SK-N-SH (cell line): ENCODE measurements at regions not wholly inside any gene's neighbourhood (a gene's known extent, or its start where the extent isn't known, plus 50 kb on each side); places are given as distances from the start of the nearest gene placed in this dataset.
A peak's percentile ranks its signal among the peaks of the same experiment; 100 is the strongest.

Source experiments
- CTCF ChIA-PET: fragments of 300-600, 350-600 bp; formaldehyde crosslinking; extraction: SDS; loops from one replicate; lab custom pipeline; 2021; lab: Yijun Ruan, JAX
- POLR2A ChIA-PET: fragments of 350-600 bp; sonication (Branson Sonifier 250); formaldehyde crosslinking; extraction: SDS; loops from one replicate; lab custom pipeline; 2020; ENCODE audit warnings: antibody characterized with exemption, inconsistent platforms; lab: Yijun Ruan, JAX
- DNase-seq: peaks from one replicate; pipeline ENCODE4 v3.0.0; 2012
- H2AFZ ChIP-seq: fragments of 200-600 bp; sonication (generic); 2 replicates; pipeline ENCODE4 v1.8.1; 2016; ENCODE audit warnings: antibody characterized with exemption, mild to moderate bottlenecking, low read depth
- H3F3A ChIP-seq: fragments of 200-600 bp; sonication (generic); replicated peaks from 2 replicates; pipeline ENCODE3; 2016; ENCODE audit warnings: antibody characterized with exemption, mild to moderate bottlenecking; ENCODE audit not compliant: insufficient read depth
- H3K27ac ChIP-seq, 2 experiments: fragments of 200-500 bp in 1 of 2; fragments of 200-600 bp in 1 of 2; sonication (Bioruptor generic) in 1 of 2; sonication (generic), shearing (Covaris generic) in 1 of 2; 2 replicates each; pipeline versions ENCODE4 v1.5.1 to v1.6.1; 2014 to 2016; ENCODE audit warnings: low read depth in 2 of 2, inconsistent platforms in 1 of 2, low read length in 1 of 2, mild to moderate bottlenecking in 1 of 2, mixed read lengths in 1 of 2
- H3K27me3 ChIP-seq: fragments of 200-600 bp; sonication (generic), shearing (Covaris generic); 2 replicates; pipeline ENCODE4 v1.6.1; 2016; ENCODE audit warnings: mixed run types; ENCODE audit not compliant: insufficient read depth
- H3K36me3 ChIP-seq, 2 experiments: fragments of 200-500 bp in 1 of 2; fragments of 200-600 bp in 1 of 2; sonication (Bioruptor generic) in 1 of 2; sonication (generic) in 1 of 2; replicated peaks in 1 of 2; 2 replicates each; pipeline versions ENCODE3 to v1.5.1; 2014 to 2016; ENCODE audit warnings: low read length in 1 of 2, mild to moderate bottlenecking in 1 of 2; ENCODE audit not compliant: insufficient read depth in 2 of 2, control insufficient read depth in 1 of 2
- H3K4me1 ChIP-seq, 2 experiments: fragments of 200-500 bp in 1 of 2; fragments of 200-600 bp in 1 of 2; sonication (Bioruptor generic) in 1 of 2; sonication (generic), shearing (Covaris generic) in 1 of 2; 2 replicates each; pipeline versions ENCODE4 v1.5.1 to v1.6.1; 2014 to 2016; ENCODE audit warnings: low read depth in 1 of 2, low read length in 1 of 2, mixed run types in 1 of 2; ENCODE audit not compliant: insufficient read depth in 2 of 2, control insufficient read depth in 1 of 2
- H3K4me2 ChIP-seq: fragments of 200-600 bp; sonication (generic), shearing (Covaris generic); 2 replicates; pipeline ENCODE4 v1.6.1; 2017; ENCODE audit warnings: mixed run types
- H3K4me3 ChIP-seq, 2 experiments: fragments of 200-500 bp in 1 of 2; fragments of 200-600 bp in 1 of 2; sonication (Bioruptor generic) in 1 of 2; sonication (generic), shearing (Covaris generic) in 1 of 2; 2 replicates each; pipeline versions ENCODE4 v1.5.1 to v1.8.1; 2014 to 2016; ENCODE audit warnings: low read depth in 2 of 2, inconsistent platforms in 1 of 2, low read length in 1 of 2, mild to moderate bottlenecking in 1 of 2, mixed read lengths in 1 of 2, moderate library complexity in 1 of 2
- H3K79me2 ChIP-seq: fragments of 200-600 bp; sonication (generic); 2 replicates; pipeline ENCODE4 v1.8.1; 2017; ENCODE audit warnings: mild to moderate bottlenecking; ENCODE audit not compliant: insufficient read depth
- H3K9ac ChIP-seq: fragments of 200-600 bp; sonication (generic); 2 replicates; pipeline ENCODE4 v1.6.1; 2017; ENCODE audit warnings: mixed run types
- H3K9me2 ChIP-seq: fragments of 200-600 bp; sonication (generic); 2 replicates; pipeline ENCODE4 v1.6.1; 2017; ENCODE audit warnings: mixed run types
- H3K9me3 ChIP-seq: fragments of 200-600 bp; sonication (generic); 2 replicates; pipeline ENCODE4 v1.6.1; 2017; ENCODE audit warnings: mixed run types, mild to moderate bottlenecking, moderate library complexity
- H4K20me1 ChIP-seq: fragments of 200-600 bp; sonication (generic); 2 replicates; pipeline ENCODE4 v1.6.1; 2017; ENCODE audit warnings: mild to moderate bottlenecking, mixed run types; ENCODE audit not compliant: insufficient read depth
- EP300 ChIP-seq, 2 experiments: IDR thresholded peaks; 2 replicates each; pipeline versions ENCODE4 v1.4.0 to v1.6.1; 2012; ENCODE audit warnings: borderline replicate concordance in 1 of 2, low read depth in 1 of 2, low read length in 1 of 2
- EZH2phosphoT487 ChIP-seq: fragments of 200-600 bp; sonication (generic); IDR thresholded peaks from 2 replicates; pipeline ENCODE4 v1.6.1; 2017; ENCODE audit warnings: low read depth, mixed run types, mild to moderate bottlenecking, antibody characterized with exemption, moderate library complexity, borderline replicate concordance
- GABPA ChIP-seq: IDR thresholded peaks from 2 replicates; pipeline ENCODE4 v1.4.0; 2012; ENCODE audit warnings: low read depth, mild to moderate bottlenecking
- IRF3 ChIP-seq: fragments of 150-350 bp; IDR thresholded peaks from 2 replicates; pipeline ENCODE4 v1.6.1; 2016; ENCODE audit warnings: mild to moderate bottlenecking, low read depth, low read length
- MAX ChIP-seq: IDR thresholded peaks from 2 replicates; pipeline ENCODE4 v1.4.0; 2012; ENCODE audit warnings: low read depth
- MXI1 ChIP-seq: IDR thresholded peaks from 2 replicates; pipeline ENCODE4 v1.6.1; 2012; ENCODE audit warnings: mild to moderate bottlenecking, low read depth, low read length, improper control_type of control experiment
- NFIC ChIP-seq: IDR thresholded peaks from 2 replicates; pipeline ENCODE4 v1.4.0; 2012; ENCODE audit warnings: borderline replicate concordance
- POLR2AphosphoS5 ChIP-seq: IDR thresholded peaks from 2 replicates; pipeline ENCODE4 v1.6.1; 2012; ENCODE audit warnings: low read depth, low read length
- RAD21 ChIP-seq: IDR thresholded peaks from 2 replicates; pipeline ENCODE4 v1.6.1; 2012; ENCODE audit warnings: mild to moderate bottlenecking, low read length
- REST ChIP-seq: IDR thresholded peaks from 2 replicates; pipeline ENCODE4 v1.6.1; 2012; ENCODE audit warnings: mild to moderate bottlenecking, low read depth, low read length, moderate library complexity
- RFX5 ChIP-seq: IDR thresholded peaks from 2 replicates; pipeline ENCODE4 v1.6.1; 2012; ENCODE audit warnings: mild to moderate bottlenecking, improper control_type of control experiment, low read length
- RXRA ChIP-seq: IDR thresholded peaks from 2 replicates; pipeline ENCODE4 v1.4.0; 2012; ENCODE audit warnings: low read depth, mild to moderate bottlenecking, borderline replicate concordance
- SIN3A ChIP-seq: IDR thresholded peaks from 2 replicates; pipeline ENCODE4 v1.6.1; 2012; ENCODE audit warnings: low read depth, mild to moderate bottlenecking, low read length, moderate library complexity, borderline replicate concordance
- SMC3 ChIP-seq: IDR thresholded peaks from 2 replicates; pipeline ENCODE4 v1.6.1; 2012; ENCODE audit warnings: low read depth, low read length, improper control_type of control experiment
- TAF1 ChIP-seq: IDR thresholded peaks from 2 replicates; pipeline ENCODE4 v1.6.1; 2012; ENCODE audit warnings: low read depth, mild to moderate bottlenecking, low read length, moderate library complexity, borderline replicate concordance
- TCF12 ChIP-seq: IDR thresholded peaks from 2 replicates; pipeline ENCODE4 v1.4.0; 2012
- TEAD4 ChIP-seq: IDR thresholded peaks from 2 replicates; pipeline ENCODE4 v1.4.0; 2012; ENCODE audit warnings: mild to moderate bottlenecking, borderline replicate concordance; ENCODE audit not compliant: insufficient read depth
- USF1 ChIP-seq: IDR thresholded peaks from 2 replicates; pipeline ENCODE4 v1.4.0; 2012; ENCODE audit warnings: low read depth, borderline replicate concordance
- YY1 ChIP-seq: IDR thresholded peaks from 2 replicates; pipeline ENCODE4 v1.4.0; 2012; ENCODE audit warnings: low read depth, mild to moderate bottlenecking
- WGBS: methylation state at CpG from one replicate; pipeline ENCODE4 v1.1.6; 2017; ENCODE audit warnings: low lambda C conversion rate; 5-methylcytosine and 5-hydroxymethylcytosine counted together
- TF ChIP-seq, protein P1 (sequence below): IDR thresholded peaks from 2 replicates; pipeline ENCODE4; 2012
- TF ChIP-seq, protein P2 (sequence below): fragments of 150-350 bp; IDR thresholded peaks from 2 replicates; pipeline ENCODE4 v1.6.1; 2017; ENCODE audit warnings: antibody characterized with exemption, low read length, low read depth, borderline replicate concordance
- TF ChIP-seq, protein P3 (sequence below): IDR thresholded peaks from 2 replicates; pipeline ENCODE4 v1.4.0; 2012; ENCODE audit warnings: low read depth, borderline replicate concordance

DNA sequence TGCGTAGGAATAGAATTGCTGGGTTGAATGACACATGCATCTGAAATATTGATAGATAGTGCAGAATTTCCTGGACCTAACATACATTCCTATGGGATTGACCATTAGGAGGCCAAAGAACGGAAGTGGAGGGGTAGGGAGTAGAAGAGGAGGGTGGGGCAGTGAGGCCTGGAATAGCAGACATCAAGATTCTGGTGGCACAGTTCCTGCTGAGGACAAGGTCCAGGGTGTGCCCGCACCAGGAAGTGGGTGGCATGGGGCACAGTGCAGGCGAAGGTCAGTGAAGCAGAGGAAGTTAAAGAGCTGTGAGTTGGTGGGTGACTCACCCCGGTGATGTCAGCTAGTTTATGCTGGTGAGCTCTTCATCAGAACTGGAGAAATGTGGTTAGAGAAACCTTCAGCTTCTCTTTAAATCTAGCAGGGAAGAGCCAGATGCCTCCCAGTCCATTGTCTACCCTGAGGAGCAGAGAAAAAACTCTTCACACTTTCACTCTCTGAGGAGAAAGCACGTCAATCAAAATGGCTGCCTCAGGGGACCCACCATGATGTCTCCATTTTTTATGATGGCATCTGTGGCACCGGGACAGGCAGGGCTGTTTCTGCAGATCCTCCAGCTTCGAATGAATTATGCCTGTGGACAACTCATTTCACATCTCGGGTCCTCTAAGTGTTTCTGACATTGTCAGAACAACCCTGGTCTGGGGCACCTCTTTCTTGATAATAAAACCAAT, 55.9 kb upstream of the CTLA4 start:
- Histone ChIP-seq H3F3A (peaks cover 48% of the 10 kb centered on the region), H3K4me3 (no peak overlapping the region), H3K27me3 (no peaks in the 10 kb centered on the region), H3K9me2 (no peaks in the 10 kb centered on the region), H2AFZ (peak overlapping the region; percentile 44; the same call in 1 of the 2 replicates), H3K4me1 (peaks cover 4 to 56% of the 10 kb centered on the region in 2 experiments), H3K27ac (peak overlapping the region; percentile 60 to 96; a peak in 3 of 4 replicates), H3K79me2 (no peaks in the 10 kb centered on the region), H3K9ac (peak overlapping the region; percentile 70), H3K36me3 (no peaks in the 10 kb centered on the region), H3K9me3 (no peaks in the 10 kb centered on the region), H3K4me2 (peak overlapping the region; percentile 59), H4K20me1 (no peaks in the 10 kb centered on the region)
- CTCF ChIA-PET, result no interaction called here
- 36% methylated on average over 9 of the region's 9 CpGs for WGBS
- POLR2A ChIA-PET, result no interaction called here
- DNase-seq, result no peak
- TF ChIP-seq, protein P1, sequence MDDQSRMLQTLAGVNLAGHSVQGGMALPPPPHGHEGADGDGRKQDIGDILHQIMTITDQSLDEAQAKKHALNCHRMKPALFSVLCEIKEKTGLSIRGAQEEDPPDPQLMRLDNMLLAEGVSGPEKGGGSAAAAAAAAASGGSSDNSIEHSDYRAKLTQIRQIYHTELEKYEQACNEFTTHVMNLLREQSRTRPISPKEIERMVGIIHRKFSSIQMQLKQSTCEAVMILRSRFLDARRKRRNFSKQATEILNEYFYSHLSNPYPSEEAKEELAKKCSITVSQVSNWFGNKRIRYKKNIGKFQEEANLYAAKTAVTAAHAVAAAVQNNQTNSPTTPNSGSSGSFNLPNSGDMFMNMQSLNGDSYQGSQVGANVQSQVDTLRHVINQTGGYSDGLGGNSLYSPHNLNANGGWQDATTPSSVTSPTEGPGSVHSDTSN, result peak; percentile 80
- TF ChIP-seq RXRA, result peak; percentile 99
- peak in 1 of 2 experiments; percentile 97; a peak in 2 of 4 replicates for TF ChIP-seq EP300 (IDR thresholded peaks at IDR 0.05; ENCODE audit: borderline replicate concordance in 1 of 2, low read depth in 1 of 2, low read length in 1 of 2)
- peak; percentile 13; the same call in 1 of the 2 replicates for TF ChIP-seq TAF1
- TF ChIP-seq RAD21, result no peak
- TF ChIP-seq, protein P2, sequence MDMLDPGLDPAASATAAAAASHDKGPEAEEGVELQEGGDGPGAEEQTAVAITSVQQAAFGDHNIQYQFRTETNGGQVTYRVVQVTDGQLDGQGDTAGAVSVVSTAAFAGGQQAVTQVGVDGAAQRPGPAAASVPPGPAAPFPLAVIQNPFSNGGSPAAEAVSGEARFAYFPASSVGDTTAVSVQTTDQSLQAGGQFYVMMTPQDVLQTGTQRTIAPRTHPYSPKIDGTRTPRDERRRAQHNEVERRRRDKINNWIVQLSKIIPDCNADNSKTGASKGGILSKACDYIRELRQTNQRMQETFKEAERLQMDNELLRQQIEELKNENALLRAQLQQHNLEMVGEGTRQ, result no peak
- TF ChIP-seq MAX, result peak; percentile 87; the same call in 1 of the 2 replicates
- TF ChIP-seq POLR2AphosphoS5, result peak; percentile 63; the same call in 1 of the 2 replicates
- TF ChIP-seq TEAD4, result peak; percentile 76
- TF ChIP-seq GABPA, result peak; percentile 54; the same call in 1 of the 2 replicates
- TF ChIP-seq SMC3, result no peak
- no peak for TF ChIP-seq USF1
- TF ChIP-seq EZH2phosphoT487, result no peak
- no peak for TF ChIP-seq IRF3
- peak; percentile 63; the same call in 1 of the 2 replicates for TF ChIP-seq REST
- TF ChIP-seq NFIC, result peak; percentile 84
- TF ChIP-seq YY1, result peak; percentile 66; the same call in 1 of the 2 replicates
- TF ChIP-seq TCF12, result peak; percentile 89
- TF ChIP-seq, protein P3, sequence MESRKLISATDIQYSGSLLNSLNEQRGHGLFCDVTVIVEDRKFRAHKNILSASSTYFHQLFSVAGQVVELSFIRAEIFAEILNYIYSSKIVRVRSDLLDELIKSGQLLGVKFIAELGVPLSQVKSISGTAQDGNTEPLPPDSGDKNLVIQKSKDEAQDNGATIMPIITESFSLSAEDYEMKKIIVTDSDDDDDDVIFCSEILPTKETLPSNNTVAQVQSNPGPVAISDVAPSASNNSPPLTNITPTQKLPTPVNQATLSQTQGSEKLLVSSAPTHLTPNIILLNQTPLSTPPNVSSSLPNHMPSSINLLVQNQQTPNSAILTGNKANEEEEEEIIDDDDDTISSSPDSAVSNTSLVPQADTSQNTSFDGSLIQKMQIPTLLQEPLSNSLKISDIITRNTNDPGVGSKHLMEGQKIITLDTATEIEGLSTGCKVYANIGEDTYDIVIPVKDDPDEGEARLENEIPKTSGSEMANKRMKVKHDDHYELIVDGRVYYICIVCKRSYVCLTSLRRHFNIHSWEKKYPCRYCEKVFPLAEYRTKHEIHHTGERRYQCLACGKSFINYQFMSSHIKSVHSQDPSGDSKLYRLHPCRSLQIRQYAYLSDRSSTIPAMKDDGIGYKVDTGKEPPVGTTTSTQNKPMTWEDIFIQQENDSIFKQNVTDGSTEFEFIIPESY, result peak; percentile 68
- TF ChIP-seq RFX5, result no peak
- TF ChIP-seq SIN3A, result no peak
- no peak for TF ChIP-seq MXI1
